ENCODE measurements at regions not wholly inside any gene's neighbourhood (a gene's known extent, or its start where the extent isn't known, plus 50 kb on each side); places are given as distances from the start of the nearest gene placed in this dataset.

DNA sequence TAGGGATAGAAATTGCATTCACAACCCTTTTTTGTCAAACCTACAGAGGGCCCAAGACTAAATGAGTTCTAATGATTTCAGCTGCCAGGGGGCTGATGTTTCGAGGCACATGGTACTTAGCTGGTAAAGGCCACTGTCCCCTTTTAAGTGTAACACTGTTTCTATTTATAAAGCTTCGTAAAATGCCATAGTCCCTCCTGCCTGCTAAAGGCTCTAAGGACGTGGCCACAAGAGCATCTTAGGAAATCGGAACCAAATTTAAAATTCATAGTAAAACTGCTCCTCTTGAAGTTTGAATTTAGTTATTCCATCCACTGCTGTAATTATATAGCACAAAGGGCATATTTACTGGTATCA is 170.3 kb upstream of the WWC1 start:
- Mint-ChIP-seq H3K27ac (ENCODE audit: unreplicated experiment) (no peak overlapping the region), H3K4me3 (ENCODE audit: unreplicated experiment) (no peak overlapping the region), H3K9me3 (ENCODE audit: low read depth) (no peaks in the 10 kb centered on the region), H3K4me1 (ENCODE audit: low read depth) (no peaks in the 10 kb centered on the region), H3K36me3 (ENCODE audit: low read depth) (no peaks in the 10 kb centered on the region), H3K27me3 (ENCODE audit: low read depth) (peaks cover 2% of the 10 kb centered on the region)
- no peak for TF ChIP-seq CTCF (IDR thresholded peaks at IDR 0.05)
- DNase-seq (ENCODE audit: low spot score) = no peak

DNA sequence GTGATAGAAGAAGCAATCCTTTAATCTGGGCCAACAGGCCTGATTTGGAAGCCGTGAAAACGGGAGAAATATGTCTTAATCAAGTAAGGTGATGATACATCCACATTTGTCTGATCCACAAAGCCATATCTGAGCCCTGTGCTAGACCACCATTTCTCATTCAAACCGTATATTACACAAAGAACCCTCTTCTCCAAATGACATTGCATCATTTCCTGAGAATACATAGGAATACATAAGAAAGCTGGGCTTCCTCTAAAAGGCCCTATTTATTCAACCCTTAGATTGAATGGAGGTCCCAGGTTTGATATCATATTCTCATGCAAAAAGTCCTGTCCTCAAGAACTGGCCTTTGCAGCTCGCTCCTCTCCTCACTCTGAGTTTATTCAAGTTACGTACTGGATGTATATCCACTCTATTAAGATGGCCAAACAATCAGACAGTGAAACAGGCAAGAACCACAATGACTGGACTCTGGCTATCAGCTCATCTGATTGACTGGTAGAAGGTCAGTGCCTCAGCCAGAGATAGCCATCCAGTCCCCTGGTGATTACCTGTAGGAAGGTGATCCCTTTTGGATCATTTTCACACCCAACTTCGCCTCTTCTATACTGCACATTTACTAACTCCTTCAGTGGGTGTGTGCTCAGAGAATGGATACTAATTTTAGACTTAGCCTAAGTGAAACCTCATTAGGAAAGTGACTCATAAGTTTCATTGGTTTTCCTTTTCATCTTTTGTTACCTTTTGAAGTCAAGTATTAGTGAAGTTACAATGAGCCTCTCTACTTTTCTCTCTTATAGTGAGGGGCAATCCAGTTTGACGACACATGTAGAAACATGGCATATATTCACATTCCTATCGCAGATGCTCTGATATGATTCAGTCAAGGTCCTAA is 167.6 kb upstream of the WWC1 start:
- H3K4me1 Mint-ChIP-seq (ENCODE audit: low read depth) = peaks cover 10% of the 10 kb centered on the region
- H3K27ac Mint-ChIP-seq (ENCODE audit: unreplicated experiment) = no peak overlapping the region
- H3K9me3 Mint-ChIP-seq (ENCODE audit: low read depth) = no peaks in the 10 kb centered on the region

GRCh38 chr5:168125445-168126199 is 165.8 kb upstream of the WWC1 start:
- H3K27ac Mint-ChIP-seq (ENCODE audit: unreplicated experiment) = no peak overlapping the region
- no peaks in the 10 kb centered on the region for H3K27me3 Mint-ChIP-seq (ENCODE audit: low read depth)
- peaks cover 12% of the 10 kb centered on the region for H3K4me1 Mint-ChIP-seq (ENCODE audit: low read depth)
- H3K36me3 Mint-ChIP-seq (ENCODE audit: low read depth) = no peaks in the 10 kb centered on the region
- no peaks in the 10 kb centered on the region for H3K9me3 Mint-ChIP-seq (ENCODE audit: low read depth)
- no peak for DNase-seq (ENCODE audit: low spot score)
- H3K4me3 Mint-ChIP-seq (ENCODE audit: unreplicated experiment) = no peak overlapping the region
- TF ChIP-seq CTCF (IDR thresholded peaks at IDR 0.05) = no peak

More for the DNA sequence above, 167.6 kb upstream of the WWC1 start:
- TF ChIP-seq CTCF (IDR thresholded peaks at IDR 0.05) = no peak
- H3K36me3 Mint-ChIP-seq (ENCODE audit: low read depth) = no peaks in the 10 kb centered on the region
- H3K27me3 Mint-ChIP-seq (ENCODE audit: low read depth) = peaks cover 2% of the 10 kb centered on the region
- no peak for DNase-seq (ENCODE audit: low spot score)
- H3K4me3 Mint-ChIP-seq (ENCODE audit: unreplicated experiment) = no peak overlapping the region

GRCh38 chr5:168126606-168127005 is 164.8 kb upstream of the WWC1 start:
- H3K9me3 Mint-ChIP-seq (ENCODE audit: low read depth) = no peaks in the 10 kb centered on the region

More at GRCh38 chr5:168126606-168127005, 164.8 kb upstream of the WWC1 start:
- no peaks in the 10 kb centered on the region for H3K27me3 Mint-ChIP-seq (ENCODE audit: low read depth)
- no peak for TF ChIP-seq CTCF (IDR thresholded peaks at IDR 0.05)
- no peak overlapping the region for H3K4me3 Mint-ChIP-seq (ENCODE audit: unreplicated experiment)
- peaks cover 16% of the 10 kb centered on the region for H3K4me1 Mint-ChIP-seq (ENCODE audit: low read depth)
- no peaks in the 10 kb centered on the region for H3K36me3 Mint-ChIP-seq (ENCODE audit: low read depth)
- no peak for DNase-seq (ENCODE audit: low spot score)
- H3K27ac Mint-ChIP-seq (ENCODE audit: unreplicated experiment) = no peak overlapping the region
